GM13976 (cell line): ENCODE measurements at regions not wholly inside any gene's neighbourhood (a gene's known extent, or its start where the extent isn't known, plus 50 kb on each side); places are given as distances from the start of the nearest gene placed in this dataset.

Experiments used
- DNase-seq: peaks from one replicate; pipeline ENCODE4 v3.0.0; 2012; ENCODE audit warnings: low spot score
- in situ Hi-C: fragments of 300-500 bp; cut with MboI; formaldehyde crosslinking; loops from one replicate; pipeline ENCODE4 v1.12.0; 2022; ENCODE audit warnings: low sequenced_read_pairs, mixed read lengths, inconsistent platforms; ENCODE audit not compliant: unreplicated experiment
- TF ChIP-seq, protein P1 (sequence below): IDR thresholded peaks from 2 replicates; pipeline ENCODE4 v1.5.1; 2012; ENCODE audit warnings: borderline replicate concordance, mild to moderate bottlenecking; ENCODE audit not compliant: insufficient read depth; ENCODE audit errors: extremely low read depth, missing control alignments, control extremely low read depth

DNA sequence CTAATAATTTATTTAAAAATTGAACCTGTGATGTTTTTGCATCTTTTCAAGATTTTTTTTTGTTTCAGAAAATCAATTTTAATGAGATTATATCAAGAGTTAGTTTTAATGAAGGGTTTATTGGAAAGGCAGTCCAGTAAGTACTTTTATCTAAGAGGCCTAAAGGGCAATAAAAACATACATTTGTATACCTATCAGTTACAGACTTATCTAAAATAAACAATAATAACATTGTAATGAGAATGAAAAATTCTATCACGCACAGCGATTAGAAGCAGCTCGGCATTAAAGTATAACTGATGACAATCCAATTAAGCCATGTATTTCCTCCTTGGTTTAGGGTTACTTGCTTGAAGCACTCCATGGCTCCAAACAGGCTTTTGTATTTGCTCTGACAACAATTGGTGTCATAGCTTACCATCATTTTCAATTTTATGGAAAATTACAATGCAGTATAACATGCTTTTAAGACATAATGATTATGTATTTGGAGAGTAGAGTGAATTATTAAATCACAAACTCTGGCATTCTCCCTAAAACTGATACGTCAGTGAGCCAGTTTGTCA is 629.4 kb downstream of the TSN start:
- in situ Hi-C loops, result no loop called here
- DNase-seq, result no peak
- TF ChIP-seq, protein P1, sequence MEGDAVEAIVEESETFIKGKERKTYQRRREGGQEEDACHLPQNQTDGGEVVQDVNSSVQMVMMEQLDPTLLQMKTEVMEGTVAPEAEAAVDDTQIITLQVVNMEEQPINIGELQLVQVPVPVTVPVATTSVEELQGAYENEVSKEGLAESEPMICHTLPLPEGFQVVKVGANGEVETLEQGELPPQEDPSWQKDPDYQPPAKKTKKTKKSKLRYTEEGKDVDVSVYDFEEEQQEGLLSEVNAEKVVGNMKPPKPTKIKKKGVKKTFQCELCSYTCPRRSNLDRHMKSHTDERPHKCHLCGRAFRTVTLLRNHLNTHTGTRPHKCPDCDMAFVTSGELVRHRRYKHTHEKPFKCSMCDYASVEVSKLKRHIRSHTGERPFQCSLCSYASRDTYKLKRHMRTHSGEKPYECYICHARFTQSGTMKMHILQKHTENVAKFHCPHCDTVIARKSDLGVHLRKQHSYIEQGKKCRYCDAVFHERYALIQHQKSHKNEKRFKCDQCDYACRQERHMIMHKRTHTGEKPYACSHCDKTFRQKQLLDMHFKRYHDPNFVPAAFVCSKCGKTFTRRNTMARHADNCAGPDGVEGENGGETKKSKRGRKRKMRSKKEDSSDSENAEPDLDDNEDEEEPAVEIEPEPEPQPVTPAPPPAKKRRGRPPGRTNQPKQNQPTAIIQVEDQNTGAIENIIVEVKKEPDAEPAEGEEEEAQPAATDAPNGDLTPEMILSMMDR, result no peak

DNA sequence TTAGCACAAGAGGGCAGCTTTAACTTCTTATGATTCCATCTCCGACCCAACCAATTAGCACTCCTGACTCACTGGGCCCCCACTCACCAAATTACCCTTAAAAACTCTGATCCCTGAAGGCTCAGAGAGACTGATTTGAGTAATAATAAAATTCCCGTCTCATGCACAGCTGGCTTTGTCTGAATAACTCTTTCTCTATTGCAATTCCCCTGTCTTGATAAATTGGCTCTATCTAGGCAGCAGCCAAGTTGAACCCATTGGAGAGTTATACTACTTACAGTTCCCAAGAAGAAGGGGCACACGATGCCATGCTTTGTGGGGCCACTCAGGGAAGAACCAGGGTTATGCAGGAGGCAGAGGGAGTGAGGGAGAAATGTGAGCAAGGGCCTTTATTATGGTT is 632.8 kb downstream of the TSN start:
- in situ Hi-C loops, result no loop called here
- no peak for DNase-seq
- TF ChIP-seq, protein P1, result no peak

DNA sequence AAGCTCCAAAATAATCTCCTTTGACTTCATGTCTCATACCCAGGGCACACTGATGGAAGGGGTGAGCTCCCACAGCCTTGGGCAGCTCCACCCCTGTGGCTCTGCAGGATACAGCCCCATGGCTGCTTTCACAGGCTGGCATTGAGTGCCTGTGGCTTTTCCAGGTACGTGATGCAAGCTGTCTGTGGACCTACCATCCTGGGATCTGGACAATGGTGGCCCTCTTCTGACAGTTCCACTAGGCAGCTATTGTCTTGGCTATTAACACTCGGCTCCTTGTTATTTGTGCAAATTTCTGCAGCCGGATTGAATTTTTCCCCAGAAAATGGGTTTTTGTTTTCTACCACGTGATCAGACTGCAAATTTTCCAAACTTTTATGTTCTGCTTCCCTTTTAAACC is 634.2 kb downstream of the TSN start:
- in situ Hi-C loops, result no loop called here
- DNase-seq, result no peak
- TF ChIP-seq, protein P1, result no peak

DNA sequence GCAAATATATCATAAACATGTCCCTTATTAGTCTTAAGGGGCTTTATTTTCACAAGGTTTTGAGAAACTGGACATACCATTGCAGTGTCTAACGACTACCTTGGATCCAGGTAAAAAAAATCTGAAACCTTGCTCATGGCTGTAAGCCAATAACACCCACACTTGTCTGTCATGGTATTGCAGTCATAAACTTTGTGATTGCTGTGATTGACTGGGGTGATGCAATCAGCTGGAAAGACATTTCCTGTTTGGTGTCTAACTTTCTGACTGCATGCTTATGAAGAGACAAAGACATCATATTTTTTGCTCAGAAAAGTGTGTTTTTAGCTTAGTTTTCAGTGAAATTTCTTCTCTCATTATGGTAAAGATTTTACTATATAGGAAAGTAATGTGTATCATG is 635.0 kb downstream of the TSN start:
- no peak for DNase-seq
- in situ Hi-C loops, result no loop called here
- TF ChIP-seq, protein P1, result no peak

DNA sequence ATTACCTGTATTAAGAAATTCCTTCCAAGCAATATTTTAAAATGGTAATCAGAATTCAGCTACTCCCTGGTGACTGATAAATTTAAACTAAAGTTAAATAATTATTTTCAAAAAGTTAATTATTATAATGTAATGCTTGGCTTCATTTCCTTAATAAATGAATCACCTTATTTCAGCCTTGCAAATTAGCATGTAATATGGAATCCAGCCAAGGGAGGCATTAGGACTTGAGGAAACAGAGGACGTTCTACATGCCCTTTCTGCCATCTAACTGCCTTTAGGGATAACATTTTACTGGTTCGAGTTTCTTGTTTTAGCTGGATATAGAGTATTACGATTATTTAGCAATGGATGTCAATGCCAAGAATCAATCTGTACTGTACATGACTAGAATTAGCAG is 636.3 kb downstream of the TSN start:
- no peak for DNase-seq
- TF ChIP-seq, protein P1, result no peak
- in situ Hi-C loops, result no loop called here

DNA sequence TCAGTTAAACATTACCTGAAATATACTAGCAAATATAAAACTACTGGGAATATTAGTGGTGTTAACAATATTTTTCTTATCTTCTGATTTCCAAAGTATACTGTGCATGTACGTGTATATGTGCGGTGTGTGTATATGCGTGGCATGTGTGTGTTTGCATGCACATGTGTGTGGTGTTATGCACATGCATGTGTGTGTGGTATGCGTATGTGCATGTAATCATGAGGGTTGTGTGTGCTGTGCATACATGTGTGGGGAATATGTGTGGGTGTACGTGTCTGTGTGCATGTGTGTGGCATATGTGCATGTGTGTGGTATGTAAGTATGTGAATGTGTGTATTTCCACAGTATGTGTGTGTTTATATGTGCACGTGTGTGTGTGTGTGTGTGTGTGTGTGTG is 640.2 kb downstream of the TSN start:
- in situ Hi-C loops, result no loop called here
- TF ChIP-seq, protein P1, result no peak
- no peak for DNase-seq

DNA sequence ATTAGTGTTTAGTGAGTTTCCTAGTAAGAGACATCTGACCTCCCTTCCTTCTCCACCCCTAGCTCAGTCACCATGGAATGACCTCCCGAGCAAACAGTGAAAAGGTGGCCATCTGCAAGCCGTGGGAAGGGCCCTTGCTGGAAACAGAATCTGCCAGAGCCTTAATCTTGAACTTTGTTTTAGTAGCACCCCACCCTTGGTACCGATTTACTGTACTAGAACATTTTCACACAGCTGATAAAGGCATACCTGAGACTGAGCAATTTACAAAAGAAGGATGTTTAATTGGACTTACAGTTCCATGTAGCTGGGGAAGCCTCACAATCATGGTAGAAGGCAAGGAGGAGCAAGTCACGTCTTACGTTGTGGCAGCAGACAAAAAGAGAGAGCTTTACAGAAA is 655.8 kb downstream of the TSN start:
- in situ Hi-C loops, result no loop called here
- DNase-seq, result no peak
- TF ChIP-seq, protein P1, result no peak
